ENCODE measurements at regions not wholly inside any gene's neighbourhood (a gene's known extent, or its start where the extent isn't known, plus 50 kb on each side); places are given as distances from the start of the nearest gene placed in this dataset.
"Not testable (repeated sequence)": the region's sequence is repeated elsewhere in the genome, so short reads cannot be mapped to it uniquely, and the experiment has no call there.

DNA sequence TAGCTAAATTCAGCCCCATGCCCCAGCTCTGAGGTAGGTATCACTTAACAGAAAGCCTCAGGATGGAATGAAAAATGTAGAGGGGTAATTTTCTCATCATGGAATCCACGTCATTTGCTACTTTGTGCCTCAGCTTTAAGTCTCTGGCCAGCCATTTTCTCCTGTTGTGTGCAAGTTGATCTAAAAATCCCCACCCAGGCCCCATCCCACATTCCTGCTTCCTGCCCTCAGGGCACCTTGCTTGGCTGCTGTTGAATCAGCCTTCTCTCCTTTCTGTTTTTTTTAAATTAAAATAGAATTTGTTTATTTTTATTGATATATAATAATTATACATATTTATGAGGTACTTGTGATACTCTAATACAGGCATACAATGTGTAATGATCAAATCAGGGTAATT is 179.9 kb upstream of the TSHZ3 start:
- DNase-seq (ENCODE audit: low spot score), result no peak

DNA sequence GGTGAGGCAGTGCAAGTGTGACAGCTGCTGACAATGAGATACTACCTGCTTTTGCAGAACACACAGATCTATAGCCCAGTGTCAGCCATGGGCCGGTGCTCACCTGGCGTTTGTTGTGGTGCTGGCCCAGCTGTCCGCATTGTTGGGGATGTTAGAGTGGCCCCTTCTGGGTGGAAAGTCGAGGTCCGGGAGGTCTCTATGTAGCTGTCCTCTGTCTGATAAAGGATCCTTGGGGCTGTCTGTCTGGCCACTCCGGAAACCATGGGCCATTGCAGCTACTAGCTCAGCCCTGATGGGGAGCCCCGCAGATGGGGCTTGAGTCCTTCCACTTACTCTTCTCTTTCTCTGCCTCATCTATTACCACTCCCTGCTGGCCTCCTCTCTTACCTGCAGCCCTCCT is 181.5 kb upstream of the TSHZ3 start:
- no peak for DNase-seq (ENCODE audit: low spot score)

GRCh38 chr19:31531326-31531725 is 182.1 kb upstream of the TSHZ3 start:
- DNase-seq (ENCODE audit: low spot score), result no peak

- DNase-seq (ENCODE audit: low spot score), result no peak
These were observed 182.8 kb upstream of the TSHZ3 start for GRCh38 chr19:31532034-31532433.

DNA sequence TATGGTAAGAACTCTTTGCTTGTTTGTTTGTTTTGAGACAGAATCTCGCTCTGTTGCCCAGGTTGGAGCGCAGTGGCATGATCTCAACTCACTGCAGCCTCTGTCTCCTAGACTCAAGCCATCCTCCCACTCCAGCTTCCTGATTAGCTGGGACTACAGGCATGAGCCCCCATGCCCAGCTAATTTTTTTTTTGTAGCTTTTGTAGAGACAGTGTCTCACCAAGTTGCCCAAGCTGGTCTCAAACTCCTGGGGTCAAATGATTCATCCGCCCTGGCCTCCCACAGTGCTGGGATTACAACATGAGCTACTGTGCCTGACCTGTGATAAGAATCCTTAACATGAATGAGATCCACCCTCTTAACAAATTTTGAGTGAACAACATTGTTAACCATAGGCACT is 183.9 kb upstream of the TSHZ3 start:
- no peak for DNase-seq (ENCODE audit: low spot score)

DNA sequence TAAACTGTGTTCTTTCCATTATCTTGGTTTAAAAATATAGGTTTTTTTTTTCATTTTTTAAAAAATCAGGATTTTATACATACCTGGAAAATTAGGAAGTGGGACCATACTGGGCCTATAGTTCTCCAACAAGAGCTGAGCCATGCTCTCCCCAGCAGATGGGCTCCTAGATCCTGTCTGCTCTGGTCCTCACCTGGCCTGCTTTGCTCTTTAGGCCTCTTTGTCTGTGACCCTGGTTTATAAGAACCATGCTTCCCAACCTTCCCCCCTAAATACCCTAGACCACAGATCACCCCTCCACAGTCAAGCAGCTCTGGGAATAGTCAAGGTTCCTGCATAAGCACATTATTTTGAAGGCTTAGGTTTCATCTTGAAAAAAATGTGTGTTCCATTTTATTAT is 185.0 kb upstream of the TSHZ3 start:
- DNase-seq (ENCODE audit: low spot score), result no peak

DNA sequence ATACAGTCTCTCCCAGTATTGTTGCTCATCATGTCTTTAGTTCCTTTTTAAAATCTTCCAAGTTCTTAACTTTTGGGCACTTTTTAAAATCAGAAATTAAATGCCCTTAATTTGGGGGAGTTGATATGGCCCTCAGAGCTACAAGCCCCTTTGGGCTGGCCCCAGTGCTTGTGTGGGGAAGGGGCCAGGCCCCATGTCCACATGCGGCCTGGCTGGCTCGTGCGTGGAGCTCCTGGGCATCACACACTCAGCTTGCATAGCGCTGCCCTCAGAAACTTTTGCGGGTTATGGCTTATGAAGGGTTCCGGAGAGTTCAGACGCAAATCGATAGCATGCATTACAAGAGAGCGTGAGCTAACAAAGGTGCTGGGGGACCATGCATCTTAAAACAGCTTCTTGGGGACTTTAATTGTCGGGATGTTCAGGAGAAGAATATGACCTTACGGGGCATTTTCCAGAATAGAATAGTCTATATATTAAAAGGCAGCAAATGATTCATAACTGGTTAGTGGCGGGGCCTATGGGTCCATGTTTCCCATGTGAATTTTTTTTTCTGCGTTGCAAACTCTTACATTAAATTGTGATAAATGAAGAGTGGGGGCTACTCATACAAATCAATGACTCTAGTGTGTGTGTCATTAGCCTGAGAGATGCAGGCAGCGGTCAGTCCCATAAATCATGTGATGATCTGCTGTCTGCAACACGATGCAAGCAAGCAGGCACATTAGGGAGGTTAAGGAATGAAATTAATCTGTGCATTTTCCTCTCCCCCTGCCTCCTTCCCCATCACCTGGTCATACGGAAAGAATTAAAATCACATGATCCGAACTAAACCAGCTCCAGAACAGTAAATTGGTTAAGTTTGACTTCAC is 185.8 kb upstream of the TSHZ3 start:
- no peak for DNase-seq (ENCODE audit: low spot score)

DNA sequence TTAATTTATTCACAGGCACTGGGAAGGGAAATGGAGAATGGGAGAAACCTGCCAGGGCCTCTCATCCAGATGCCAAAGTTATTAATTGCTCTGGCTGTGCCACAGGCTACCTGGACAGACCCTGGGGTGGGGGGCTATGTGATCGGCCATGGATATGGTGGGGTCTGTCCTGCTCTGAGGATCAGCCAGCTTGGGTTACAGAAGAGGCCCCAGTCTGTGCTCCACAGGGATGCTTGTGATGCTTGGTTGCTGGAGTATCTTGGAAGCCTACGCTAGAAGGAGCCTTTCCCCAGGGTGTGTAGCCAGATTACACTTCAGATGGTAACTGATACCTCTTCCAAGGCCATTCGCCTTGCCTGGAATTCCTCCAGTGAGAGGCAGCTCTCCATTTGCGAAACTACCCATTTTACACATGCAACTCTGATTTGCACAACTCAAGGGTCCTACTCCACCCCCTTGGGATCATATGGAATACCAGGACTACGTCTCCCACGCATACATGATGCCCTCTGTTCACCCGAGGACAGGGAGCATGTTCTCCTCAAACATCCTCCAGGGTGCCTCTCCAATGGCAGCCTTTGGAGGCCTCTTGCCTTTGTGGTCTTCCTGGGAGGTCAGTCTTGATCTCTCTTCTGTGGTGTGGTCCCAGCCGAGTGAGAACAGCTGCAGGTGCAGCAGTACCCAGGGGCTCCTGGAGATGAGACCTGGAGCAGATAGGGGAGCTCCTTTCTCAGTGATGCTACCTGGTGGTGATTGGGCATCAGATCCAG is 186.6 kb upstream of the TSHZ3 start:
- DNase-seq (ENCODE audit: low spot score), result no peak

- DNase-seq (ENCODE audit: low spot score), result no peak
These were observed 187.9 kb upstream of the TSHZ3 start for GRCh38 chr19:31537136-31537535.

- DNase-seq (ENCODE audit: low spot score), result not testable (repeated sequence)
These were observed 188.7 kb upstream of the TSHZ3 start for GRCh38 chr19:31537902-31538301.

- DNase-seq (ENCODE audit: low spot score), result no peak
These were observed 189.6 kb upstream of the TSHZ3 start for GRCh38 chr19:31538879-31539278.

DNA sequence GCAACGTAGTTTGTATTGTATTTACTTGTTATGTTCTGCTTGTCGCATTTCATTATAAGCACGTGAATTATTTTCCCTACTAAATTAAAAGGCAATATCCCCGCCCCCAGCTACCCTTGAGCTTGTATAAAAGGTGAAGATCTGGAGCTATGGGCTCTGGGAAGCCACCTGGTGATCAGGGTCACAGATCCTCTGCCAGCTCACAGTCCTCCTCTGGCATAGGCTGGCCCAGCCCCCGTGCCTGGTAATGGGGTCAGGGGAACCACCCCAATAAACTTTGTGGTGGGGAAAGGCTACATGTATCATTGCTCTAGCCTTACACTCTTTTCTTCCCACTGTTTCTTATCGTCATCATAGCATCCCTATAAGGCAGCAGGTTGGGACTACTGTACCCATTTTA is 190.2 kb upstream of the TSHZ3 start:
- DNase-seq (ENCODE audit: low spot score), result no peak

DNA sequence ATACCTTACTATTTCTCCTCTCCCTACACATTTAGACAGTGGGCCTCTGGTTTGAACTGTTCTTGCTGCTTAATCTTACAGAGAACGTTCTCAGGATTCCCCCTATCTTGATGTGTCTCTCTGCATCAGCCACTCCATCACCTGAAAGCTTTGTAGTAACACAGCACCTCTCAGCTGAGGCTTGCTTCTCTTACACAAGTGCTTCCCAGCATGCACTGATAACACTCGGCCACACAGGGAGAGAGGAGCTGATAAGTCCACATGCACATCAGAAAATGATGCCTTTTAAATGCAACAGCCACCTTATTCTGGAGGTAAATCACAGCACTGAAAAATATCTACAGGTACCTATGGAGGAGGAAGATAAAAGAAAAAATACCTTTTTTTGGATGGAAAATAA is 192.2 kb upstream of the TSHZ3 start:
- DNase-seq (ENCODE audit: low spot score), result no peak

- DNase-seq (ENCODE audit: low spot score), result no peak
These were observed 194.2 kb upstream of the TSHZ3 start for GRCh38 chr19:31543456-31543855.

DNA sequence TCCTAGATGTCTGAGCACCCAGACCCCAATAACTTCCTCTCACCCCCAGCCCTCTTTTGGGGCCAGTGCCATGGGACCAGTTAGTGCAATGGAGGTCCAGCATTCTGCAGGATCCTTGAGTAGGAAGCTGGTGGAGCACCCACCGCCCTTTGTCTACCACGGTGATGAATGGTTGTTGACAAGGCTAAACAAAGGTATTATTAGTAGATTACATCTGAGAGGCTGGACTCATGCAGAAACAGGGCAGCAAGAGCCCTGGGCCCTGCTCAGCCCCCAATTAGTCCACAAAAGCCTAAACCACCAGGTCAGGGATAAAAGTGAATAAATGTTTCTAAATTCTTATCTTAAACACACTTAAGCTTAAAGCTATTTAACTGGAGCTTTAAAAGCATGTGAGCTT is 196.5 kb upstream of the TSHZ3 start:
- no peak for DNase-seq (ENCODE audit: low spot score)

DNA sequence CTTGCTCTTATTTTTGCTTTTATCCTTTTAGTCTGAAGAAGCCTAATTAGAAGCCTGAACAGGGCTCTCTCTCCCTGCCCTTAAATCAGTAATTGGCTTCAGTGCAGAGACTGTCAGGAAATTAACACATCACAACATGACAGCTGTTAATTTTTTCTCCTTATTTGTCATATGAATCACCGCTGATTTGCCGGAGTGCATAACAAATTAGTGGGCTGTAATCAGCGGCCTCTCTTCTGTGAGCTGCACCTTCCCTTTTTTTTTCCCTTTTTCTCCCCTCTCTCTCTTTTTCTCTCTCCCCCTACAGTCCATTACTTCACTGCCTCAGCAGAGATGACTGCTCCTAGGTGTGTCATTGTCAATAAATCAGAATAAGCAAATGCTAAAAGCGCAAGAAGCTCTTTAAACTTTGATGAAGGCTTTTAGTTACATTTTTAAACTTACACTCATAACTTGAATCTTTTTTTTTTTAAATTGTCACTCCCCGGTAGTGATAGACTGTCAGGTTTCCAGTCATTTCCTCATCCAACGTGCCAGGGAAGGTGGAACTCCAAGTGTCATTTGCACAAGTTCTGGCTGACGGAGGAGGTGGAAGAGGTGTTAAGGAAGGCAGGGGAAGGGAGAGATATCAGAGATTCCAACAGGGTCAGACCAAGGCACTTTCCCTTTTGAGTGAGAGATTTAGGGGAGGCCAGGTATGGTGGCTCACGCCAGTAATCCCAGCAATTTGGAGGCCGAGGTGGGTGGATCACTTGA is 197.1 kb upstream of the TSHZ3 start:
- DNase-seq (ENCODE audit: low spot score), result no peak

DNA sequence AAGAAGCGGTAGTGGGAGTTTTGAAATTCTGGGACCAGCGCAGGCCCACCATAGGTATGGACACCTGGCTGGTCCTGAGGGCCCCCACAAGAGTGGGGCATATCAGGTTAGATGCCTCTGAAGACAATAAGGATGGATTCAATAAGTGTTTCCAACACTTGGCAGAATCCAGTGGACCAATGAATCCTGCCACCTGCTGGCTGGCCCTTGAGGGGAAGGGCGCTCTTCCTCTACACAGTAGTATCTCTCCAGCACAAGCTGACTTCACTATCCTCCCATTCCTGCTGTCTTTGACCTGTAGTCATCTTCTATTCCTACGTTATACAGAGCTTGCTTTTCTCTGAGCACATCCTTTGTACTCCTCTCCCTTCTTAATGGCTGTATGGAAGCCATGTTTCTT is 199.7 kb upstream of the TSHZ3 start:
- no peak for DNase-seq (ENCODE audit: low spot score)

GRCh38 chr19:31553112-31553845 is 204.0 kb upstream of the TSHZ3 start:
- peak; percentile 38 for DNase-seq (ENCODE audit: low spot score)

GRCh38 chr19:31553846-31554215 is 204.6 kb upstream of the TSHZ3 start:
- DNase-seq (ENCODE audit: low spot score), result peak; percentile 28

- DNase-seq (ENCODE audit: low spot score), result no peak
These were observed 205.1 kb upstream of the TSHZ3 start for GRCh38 chr19:31554360-31554759.

DNA sequence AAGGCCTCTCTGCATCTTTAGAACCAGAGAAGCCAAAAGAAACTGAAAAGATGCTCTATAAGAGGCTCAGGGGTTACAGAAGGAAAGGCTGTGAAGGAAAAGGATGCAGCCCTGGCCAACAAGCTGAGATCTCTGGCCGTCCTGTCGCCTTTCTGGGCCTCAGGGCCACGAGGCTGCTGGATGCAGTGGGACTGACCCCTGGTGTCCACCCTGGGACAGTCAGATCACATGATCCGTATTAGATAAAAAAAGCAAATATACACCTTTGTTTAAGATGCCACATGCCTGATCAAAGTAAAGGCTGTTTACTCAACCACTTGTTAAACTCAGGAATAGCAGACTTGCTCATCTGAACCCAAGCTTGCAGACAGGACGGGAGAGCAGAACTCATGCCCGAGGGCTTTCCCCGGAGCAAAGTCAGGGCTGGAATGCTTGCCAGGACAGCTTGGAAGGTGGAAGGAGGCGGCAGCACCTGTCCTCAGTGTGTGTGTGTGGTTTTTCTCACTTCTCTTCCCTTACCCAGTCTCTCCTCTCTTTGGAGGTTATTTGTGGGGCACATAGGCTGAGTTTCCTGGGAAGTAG is 206.5 kb upstream of the TSHZ3 start:
- no peak for DNase-seq (ENCODE audit: low spot score)
